SH-SY5Y (cell line): ENCODE measurements at regions not wholly inside any gene's neighbourhood (a gene's known extent, or its start where the extent isn't known, plus 50 kb on each side); places are given as distances from the start of the nearest gene placed in this dataset.

Source experiments
- GATA2 ChIP-seq: IDR thresholded peaks from 2 replicates; pipeline ENCODE4 v1.6.1; 2011; ENCODE audit warnings: mild to moderate bottlenecking, low read depth, low read length
- GATA3 ChIP-seq: IDR thresholded peaks from 2 replicates; pipeline ENCODE4 v1.6.1; 2011; ENCODE audit warnings: low read depth, mild to moderate bottlenecking, low read length, moderate library complexity

GRCh38 chr12:42887657-42888056 is 298.1 kb upstream of the PRICKLE1 start:
- no peak for TF ChIP-seq GATA2
- no peak for TF ChIP-seq GATA3
